HG03196 (cell line): ENCODE measurements at regions not wholly inside any gene's neighbourhood (a gene's known extent, or its start where the extent isn't known, plus 50 kb on each side); places are given as distances from the start of the nearest gene placed in this dataset.
"Not testable (repeated sequence)": the region's sequence is repeated elsewhere in the genome, so short reads cannot be mapped to it uniquely, and the experiment has no call there.

Experiments used
- ATAC-seq: cut with Tn5 transposase; IDR thresholded peaks from one replicate; pipeline ENCODE4 v1.9.1; 2021; ENCODE audit not compliant: unreplicated experiment

DNA sequence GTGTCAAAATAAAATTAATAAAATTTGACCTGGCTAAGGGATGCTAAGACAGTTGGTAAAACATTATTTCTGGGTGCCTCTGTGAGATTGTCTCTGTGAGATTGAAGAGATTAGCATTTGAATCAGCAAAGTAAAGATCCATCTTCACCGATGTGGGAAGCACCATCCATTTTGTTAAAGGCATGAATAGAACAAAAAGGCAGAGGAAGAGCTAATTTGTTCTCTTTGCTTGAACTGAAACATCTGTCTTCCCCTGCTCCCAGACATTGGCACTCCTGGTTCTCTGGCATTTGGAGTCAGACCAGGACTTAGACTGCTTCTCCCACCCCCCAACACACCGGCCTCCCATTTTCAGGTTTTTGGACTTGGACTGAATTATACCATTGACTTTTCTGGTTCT is 603.8 kb upstream of the LINC00305 start:
- no peak for ATAC-seq

GRCh38 chr18:64749884-64750283 is 601.0 kb upstream of the LINC00305 start:
- ATAC-seq, result no peak

- no peak for ATAC-seq
Observed at GRCh38 chr18:64747803-64748202, 598.9 kb upstream of the LINC00305 start.

DNA sequence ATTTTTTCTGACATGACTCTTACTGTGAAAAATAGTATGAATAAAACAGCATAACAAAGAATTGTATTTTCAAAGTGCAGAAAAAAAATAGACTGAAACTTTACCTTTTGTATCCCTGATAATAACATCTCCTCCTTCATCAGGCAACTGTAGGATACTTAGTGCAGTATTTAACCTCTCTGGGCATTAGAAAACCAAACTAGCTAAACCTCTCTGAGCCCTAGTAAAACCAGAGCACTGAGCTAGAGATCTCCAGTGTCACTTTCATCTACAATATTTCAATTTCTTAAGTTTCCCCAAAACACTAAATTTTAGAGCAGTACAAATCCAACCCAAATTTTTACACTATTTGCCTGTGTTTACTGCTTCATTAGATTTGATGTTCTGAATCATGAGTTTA is 594.0 kb upstream of the LINC00305 start:
- ATAC-seq, result no peak

DNA sequence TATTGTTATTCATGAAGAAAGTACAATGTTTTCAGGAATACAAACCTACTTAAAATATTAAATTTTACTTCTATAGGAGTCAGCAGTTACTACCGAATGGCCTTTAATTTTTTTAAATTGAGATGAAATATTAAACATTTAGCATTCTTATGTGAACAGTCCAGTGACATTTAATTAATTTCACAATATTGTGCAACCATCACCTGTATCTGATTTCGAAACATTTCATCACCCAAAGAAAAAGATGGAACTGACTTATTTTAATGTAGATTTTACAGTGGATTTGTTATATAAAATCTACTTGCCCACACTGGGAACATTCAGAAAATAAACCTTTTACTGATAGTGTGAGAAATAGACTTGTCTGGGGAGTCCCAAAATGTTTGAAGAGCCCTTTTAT is 585.2 kb upstream of the LINC00305 start:
- no peak for ATAC-seq

GRCh38 chr18:64725657-64726056 is 576.8 kb upstream of the LINC00305 start:
- not testable (repeated sequence) for ATAC-seq

- ATAC-seq, result no peak
Observed at GRCh38 chr18:64720781-64721464, 572.0 kb upstream of the LINC00305 start.

DNA sequence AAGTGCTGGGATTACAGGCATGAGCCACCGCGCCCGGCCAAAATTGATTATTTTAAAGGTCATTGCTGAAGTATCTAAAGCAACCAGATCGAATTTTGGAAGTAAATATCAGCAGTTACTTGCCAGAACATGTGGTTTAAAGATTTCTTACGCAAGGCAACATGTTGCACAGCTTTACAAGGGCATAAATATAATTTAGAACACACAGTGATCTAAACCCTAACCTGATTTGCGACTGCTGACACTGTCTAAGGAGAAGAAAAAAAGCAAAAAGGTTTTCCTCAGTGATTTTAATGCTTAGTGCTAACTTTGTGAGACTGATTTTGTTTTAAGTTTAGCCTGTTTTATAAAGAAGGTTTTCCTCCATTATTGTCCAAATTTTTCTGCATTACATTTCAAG is 569.9 kb upstream of the LINC00305 start:
- no peak for ATAC-seq

- no peak for ATAC-seq
Observed at GRCh38 chr18:64717026-64717425, 568.1 kb upstream of the LINC00305 start.

- ATAC-seq, result no peak
Observed at GRCh38 chr18:64714086-64714485, 565.2 kb upstream of the LINC00305 start.

- ATAC-seq, result peak; percentile 100
Observed at GRCh38 chr18:64713284-64713683, 564.4 kb upstream of the LINC00305 start.

GRCh38 chr18:64712035-64712434 is 563.1 kb upstream of the LINC00305 start:
- no peak for ATAC-seq

GRCh38 chr18:64710105-64710861 is 561.4 kb upstream of the LINC00305 start:
- no peak for ATAC-seq

DNA sequence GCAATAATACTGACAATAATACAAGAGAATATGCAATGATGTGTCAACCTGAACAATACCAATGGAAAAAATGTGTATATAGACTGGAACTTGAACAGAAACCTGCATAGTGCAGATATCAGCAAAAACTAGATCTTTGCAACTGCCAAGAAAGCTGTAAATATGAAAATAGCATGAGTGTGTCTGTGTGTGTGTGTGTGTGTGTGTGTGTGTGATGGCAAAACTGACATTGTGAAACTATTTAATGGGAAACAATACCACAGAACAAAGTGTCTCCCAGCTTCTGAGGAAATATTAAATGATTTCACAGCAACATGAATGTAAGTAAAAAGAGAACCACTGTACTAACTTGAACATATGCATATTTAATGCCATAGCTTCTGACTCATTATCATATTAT is 558.2 kb upstream of the LINC00305 start:
- ATAC-seq, result no peak

DNA sequence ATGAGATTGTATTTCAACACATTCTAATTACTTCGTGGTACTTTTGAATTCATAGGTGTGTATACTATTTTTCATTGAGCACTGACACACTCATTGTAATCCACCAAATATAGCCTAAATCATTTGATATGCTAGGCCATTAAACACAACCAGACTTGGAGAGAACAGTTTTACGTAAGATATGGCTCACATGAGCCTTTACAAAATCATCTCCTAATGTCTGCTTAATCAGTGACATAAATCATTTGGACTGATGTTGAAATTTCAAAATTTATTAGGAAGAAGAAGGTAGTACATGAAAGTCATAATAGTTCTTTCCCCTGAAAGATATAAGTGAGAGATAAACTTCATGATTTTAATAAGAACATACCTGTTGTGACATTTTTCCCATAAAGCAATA is 550.2 kb upstream of the LINC00305 start:
- ATAC-seq, result no peak

- no peak for ATAC-seq
Observed at GRCh38 chr18:64695851-64696553, 547.1 kb upstream of the LINC00305 start.

DNA sequence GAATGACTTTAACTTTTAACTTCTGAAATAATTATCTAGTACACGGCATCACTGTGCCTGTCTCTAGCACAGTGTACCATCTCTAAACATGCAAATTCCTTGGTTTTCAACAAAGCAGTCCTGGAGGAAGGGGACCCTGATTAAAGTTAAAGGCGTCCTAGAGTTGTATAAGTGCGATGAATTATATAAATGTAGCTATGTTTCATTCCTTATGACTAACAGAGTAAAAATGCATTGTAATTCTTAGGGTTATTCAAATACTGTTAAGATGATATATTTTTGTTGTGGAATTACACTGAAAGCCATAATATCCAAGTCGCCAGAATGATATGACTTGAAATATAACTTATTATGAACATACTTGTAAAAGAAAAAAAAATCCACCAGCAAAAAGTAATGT is 544.9 kb upstream of the LINC00305 start:
- ATAC-seq, result no peak

DNA sequence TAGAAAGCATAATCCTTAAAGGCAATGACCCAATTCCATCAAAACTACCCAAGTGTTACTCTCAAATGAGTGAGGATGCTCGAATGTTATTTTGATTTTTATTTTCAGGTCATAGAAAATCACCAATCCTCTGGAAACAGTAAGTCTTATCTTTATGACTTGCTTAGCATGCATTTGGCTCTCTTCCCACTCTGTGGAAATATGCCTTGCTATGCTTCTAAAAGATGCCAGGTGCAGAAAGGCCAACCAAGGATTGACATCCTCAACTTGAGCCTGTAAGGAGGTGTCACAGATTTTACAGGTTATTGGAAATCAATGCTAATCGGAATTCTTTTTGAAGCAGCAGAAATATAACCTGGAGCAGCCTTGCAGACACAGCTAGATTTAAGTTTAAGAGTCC is 543.9 kb upstream of the LINC00305 start:
- ATAC-seq, result no peak

- no peak for ATAC-seq
Observed at GRCh38 chr18:64679121-64679520, 530.2 kb upstream of the LINC00305 start.

GRCh38 chr18:64678048-64678447 is 529.2 kb upstream of the LINC00305 start:
- no peak for ATAC-seq

- no peak for ATAC-seq
Observed at GRCh38 chr18:64674694-64675093, 525.8 kb upstream of the LINC00305 start.

DNA sequence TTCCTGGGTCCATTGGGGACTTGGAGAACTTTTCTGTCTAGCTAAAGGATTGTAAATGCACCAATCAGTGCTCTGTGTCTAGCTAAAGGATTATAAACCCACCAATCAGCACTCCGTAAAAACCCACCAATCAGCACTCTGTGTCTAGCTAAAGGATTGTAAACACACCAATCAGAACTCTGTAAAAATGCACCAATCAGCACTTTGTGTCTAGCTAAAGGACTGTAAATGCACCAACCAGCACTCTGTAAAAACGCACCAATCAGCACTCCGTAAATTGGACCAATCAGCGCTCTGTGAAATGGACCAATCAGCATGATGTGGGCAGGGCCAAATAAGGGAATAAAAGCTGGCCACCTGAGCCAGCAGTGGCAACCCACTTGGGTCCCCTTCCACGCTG is 522.4 kb upstream of the LINC00305 start:
- not testable (repeated sequence) for ATAC-seq
